A673 (cell line): ENCODE measurements at regions not wholly inside any gene's neighbourhood (a gene's known extent, or its start where the extent isn't known, plus 50 kb on each side); places are given as distances from the start of the nearest gene placed in this dataset.

Experiments used
- CTCF ChIP-seq: fragments of 300-800, 200-600 bp; sonication (generic); conservative IDR thresholded peaks from 2 replicates; pipeline ENCODE4 v1.5.1; 2017; ENCODE audit warnings: low read depth, mild to moderate bottlenecking, antibody characterized with exemption, low read length, moderate library complexity, mixed read lengths
- EZH2 ChIP-seq: fragments of 200-600 bp; sonication (generic); IDR thresholded peaks from 2 replicates; pipeline ENCODE4 v1.6.1; 2017; ENCODE audit warnings: borderline replicate concordance, low read depth, mild to moderate bottlenecking, mixed read lengths, antibody characterized with exemption, low read length; ENCODE audit not compliant: poor library complexity, severe bottlenecking

- TF ChIP-seq CTCF (no peak), EZH2 (no peak)
Observed at GRCh38 chr19:31597616-31598015, 248.4 kb upstream of the TSHZ3 start.
